Thyroid gland (tissue), 4 donors: ENCODE measurements at regions not wholly inside any gene's neighbourhood (a gene's known extent, or its start where the extent isn't known, plus 50 kb on each side); places are given as distances from the start of the nearest gene placed in this dataset.

Source experiments
- DNase-seq, 2 donors: peaks; one replicate each; pipeline ENCODE4 v3.0.0-alpha.2; 2019
- H3K27ac ChIP-seq, 3 donors: fragments of 200-600 bp; sonication (generic); 1 replicate in 2 of 3; 2 replicates in 1 of 3; pipeline ENCODE4 v1.5.1; 2016 to 2019; ENCODE audit warnings: mild to moderate bottlenecking in 1 of 3, moderate library complexity in 1 of 3
- H3K27me3 ChIP-seq: fragments of 200-600 bp; sonication (generic); one replicate; pipeline ENCODE4 v1.5.1; 2019
- H3K36me3 ChIP-seq, 2 donors: fragments of 200-600 bp; sonication (generic); one replicate each; pipeline ENCODE4 v1.5.1; 2016 to 2019
- H3K4me1 ChIP-seq, 2 donors: fragments of 200-600 bp; sonication (generic); one replicate each; pipeline ENCODE4 v1.5.1; 2017 to 2019
- H3K4me3 ChIP-seq, 3 donors: fragments of 200-600 bp; sonication (generic); replicated peaks in 1 of 3; 1 replicate in 2 of 3; 2 replicates in 1 of 3; pipeline ENCODE4 v1.5.1; 2016; ENCODE audit warnings: mild to moderate bottlenecking in 1 of 3
- H3K9me3 ChIP-seq: fragments of 200-600 bp; sonication (generic); one replicate; pipeline ENCODE4 v1.5.1; 2017
- POLR2A ChIP-seq, 2 donors: fragments of 450-650 bp; IDR thresholded peaks; one replicate each; pipeline ENCODE4 v1.6.1; 2017; ENCODE audit warnings: antibody characterized with exemption in 2 of 2, mild to moderate bottlenecking in 2 of 2, moderate library complexity in 1 of 2
- WGBS, 2 donors: methylation state at CpG; one replicate each; pipeline ENCODE4 v1.1.5; 2017; 5-methylcytosine and 5-hydroxymethylcytosine counted together
- intact Hi-C: fragments of 100-400 bp; cut with DNase I; formaldehyde crosslinking; loops from one replicate; pipeline ENCODE4 v1.15.1; 2023
- TF ChIP-seq, protein P1 (sequence below), 6 experiments: fragments of 200-600 bp in 3 of 6; fragments of 450-650 bp in 3 of 6; sonication (generic) in 3 of 6; IDR thresholded peaks; one replicate each; pipeline ENCODE4 v1.5.1; 2016 to 2019; ENCODE audit warnings: antibody characterized with exemption in 6 of 6, mild to moderate bottlenecking in 2 of 6, inconsistent platforms in 1 of 6, moderate library complexity in 1 of 6

GRCh38 chr20:19108155-19108554 is 104.3 kb upstream of the SLC24A3 start:
- H3K27me3 ChIP-seq = no peaks in the 10 kb centered on the region
- intact Hi-C loops = no loop called here
- H3K36me3 ChIP-seq = no peaks in the 10 kb centered on the region
- no peak overlapping the region for H3K27ac ChIP-seq
- TF ChIP-seq POLR2A (IDR thresholded peaks at IDR 0.05) = no peak
- TF ChIP-seq, protein P1, sequence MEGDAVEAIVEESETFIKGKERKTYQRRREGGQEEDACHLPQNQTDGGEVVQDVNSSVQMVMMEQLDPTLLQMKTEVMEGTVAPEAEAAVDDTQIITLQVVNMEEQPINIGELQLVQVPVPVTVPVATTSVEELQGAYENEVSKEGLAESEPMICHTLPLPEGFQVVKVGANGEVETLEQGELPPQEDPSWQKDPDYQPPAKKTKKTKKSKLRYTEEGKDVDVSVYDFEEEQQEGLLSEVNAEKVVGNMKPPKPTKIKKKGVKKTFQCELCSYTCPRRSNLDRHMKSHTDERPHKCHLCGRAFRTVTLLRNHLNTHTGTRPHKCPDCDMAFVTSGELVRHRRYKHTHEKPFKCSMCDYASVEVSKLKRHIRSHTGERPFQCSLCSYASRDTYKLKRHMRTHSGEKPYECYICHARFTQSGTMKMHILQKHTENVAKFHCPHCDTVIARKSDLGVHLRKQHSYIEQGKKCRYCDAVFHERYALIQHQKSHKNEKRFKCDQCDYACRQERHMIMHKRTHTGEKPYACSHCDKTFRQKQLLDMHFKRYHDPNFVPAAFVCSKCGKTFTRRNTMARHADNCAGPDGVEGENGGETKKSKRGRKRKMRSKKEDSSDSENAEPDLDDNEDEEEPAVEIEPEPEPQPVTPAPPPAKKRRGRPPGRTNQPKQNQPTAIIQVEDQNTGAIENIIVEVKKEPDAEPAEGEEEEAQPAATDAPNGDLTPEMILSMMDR (IDR thresholded peaks at IDR 0.05) = no peak
- WGBS, 2 donors = 82 to 84% methylated on average over 7 of the region's 7 CpGs
- DNase-seq = no peak
- H3K4me1 ChIP-seq = no peaks in the 10 kb centered on the region
- no peak overlapping the region for H3K4me3 ChIP-seq
- H3K9me3 ChIP-seq = no peaks in the 10 kb centered on the region

GRCh38 chr20:19110285-19110684 is 102.2 kb upstream of the SLC24A3 start:
- Histone ChIP-seq H3K4me1 (no peaks in the 10 kb centered on the region), H3K4me3 (no peak overlapping the region), H3K9me3 (no peaks in the 10 kb centered on the region), H3K27ac (no peak overlapping the region), H3K27me3 (no peaks in the 10 kb centered on the region), H3K36me3 (no peaks in the 10 kb centered on the region)
- TF ChIP-seq, protein P1 (IDR thresholded peaks at IDR 0.05) = no peak
- TF ChIP-seq POLR2A (IDR thresholded peaks at IDR 0.05) = no peak
- DNase-seq = no peak
- intact Hi-C loops = no loop called here
- WGBS, 2 donors = 91 to 94% methylated on average over 3 of the region's 3 CpGs

- DNase-seq = no peak
Observed at GRCh38 chr20:19110881-19111460, 101.5 kb upstream of the SLC24A3 start.

GRCh38 chr20:19112828-19113227 is 99.6 kb upstream of the SLC24A3 start:
- intact Hi-C loops = no loop called here
- no peaks in the 10 kb centered on the region for H3K36me3 ChIP-seq
- 75 to 86% methylated on average over 2 of the region's 2 CpGs for WGBS, 2 donors
- H3K4me3 ChIP-seq = no peak overlapping the region
- TF ChIP-seq POLR2A (IDR thresholded peaks at IDR 0.05) = no peak
- TF ChIP-seq, protein P1 (IDR thresholded peaks at IDR 0.05) = no peak
- H3K4me1 ChIP-seq = no peaks in the 10 kb centered on the region
- H3K9me3 ChIP-seq = no peaks in the 10 kb centered on the region
- no peaks in the 10 kb centered on the region for H3K27me3 ChIP-seq
- no peak for DNase-seq
- no peak overlapping the region for H3K27ac ChIP-seq

More at GRCh38 chr20:19110881-19111460, 101.5 kb upstream of the SLC24A3 start:
- Histone ChIP-seq H3K27ac (no peak overlapping the region), H3K36me3 (no peaks in the 10 kb centered on the region), H3K4me3 (no peak overlapping the region), H3K9me3 (no peaks in the 10 kb centered on the region), H3K4me1 (no peaks in the 10 kb centered on the region), H3K27me3 (no peaks in the 10 kb centered on the region)
- TF ChIP-seq, protein P1 (IDR thresholded peaks at IDR 0.05) = no peak
- no peak for TF ChIP-seq POLR2A (IDR thresholded peaks at IDR 0.05)
- intact Hi-C loops = no loop called here
- 53% methylated on average over 7 of the region's 7 CpGs for WGBS, 2 donors

- 86 to 87% methylated on average over 4 to 5 of the region's 5 CpGs for WGBS, 2 donors
- Histone ChIP-seq H3K9me3 (no peaks in the 10 kb centered on the region), H3K36me3 (no peaks in the 10 kb centered on the region), H3K27me3 (no peaks in the 10 kb centered on the region), H3K4me3 (no peak overlapping the region), H3K4me1 (no peaks in the 10 kb centered on the region), H3K27ac (no peak overlapping the region)
- DNase-seq = no peak
- intact Hi-C loops = no loop called here
- no peak for TF ChIP-seq POLR2A (IDR thresholded peaks at IDR 0.05)
- TF ChIP-seq, protein P1 (IDR thresholded peaks at IDR 0.05) = no peak
Observed at GRCh38 chr20:19113343-19113930, 99.0 kb upstream of the SLC24A3 start.
